Activated CD4-positive, alpha-beta T cell treated with anti-CD3 and anti-CD28 coated beads for 36 hours (primary cell): ENCODE measurements at regions not wholly inside any gene's neighbourhood (a gene's known extent, or its start where the extent isn't known, plus 50 kb on each side); places are given as distances from the start of the nearest gene placed in this dataset.

ENCODE experiments used
- ATAC-seq: fragments of 200-7000 bp; cut with Tn5 transposase; one replicate; pipeline ENCODE4 v1.10.0; 2021; ENCODE audit warnings: mild to moderate bottlenecking, moderate library complexity
- CTCF ChIA-PET: fragments of 350-600 bp; sonication (Branson Sonifier 250); formaldehyde crosslinking; loops from one replicate; lab custom pipeline; 2021; ENCODE audit warnings: antibody characterized with exemption; lab: Charles Lee
- POLR2A ChIA-PET: fragments of 350-600 bp; sonication (Branson Sonifier 250); formaldehyde crosslinking; loops from one replicate; lab custom pipeline; 2021; ENCODE audit warnings: antibody characterized with exemption, inconsistent platforms; lab: Charles Lee
- DNase-seq: peaks from one replicate; pipeline ENCODE4 v3.0.0-alpha.2; 2020
- H3K27ac Mint-ChIP-seq: one replicate; pipeline ENCODE4 v1.8.0; 2021; ENCODE audit warnings: mixed read lengths
- H3K27me3 Mint-ChIP-seq: one replicate; pipeline ENCODE4 v1.8.0; 2021; ENCODE audit warnings: mixed read lengths
- H3K36me3 Mint-ChIP-seq: one replicate; pipeline ENCODE4 v1.8.0; 2021; ENCODE audit warnings: low read depth, mixed read lengths
- H3K4me1 Mint-ChIP-seq: one replicate; pipeline ENCODE4 v1.8.0; 2021; ENCODE audit warnings: mixed read lengths
- H3K4me3 Mint-ChIP-seq: one replicate; pipeline ENCODE4 v1.8.0; 2021; ENCODE audit warnings: mild to moderate bottlenecking, moderate library complexity, mixed read lengths
- H3K9me3 Mint-ChIP-seq: one replicate; pipeline ENCODE4 v1.8.0; 2021; ENCODE audit warnings: low read depth, mixed read lengths
- intact Hi-C, 2 experiments: fragments of 100-400 bp; cut with DNase I in 1 of 2; cut with micrococcal nuclease in 1 of 2; formaldehyde crosslinking; loops; one replicate each; pipeline versions ENCODE4 v1.14.2 to v1.15.1; 2022 to 2024; cut with DNase I, micrococcal nuclease

DNA sequence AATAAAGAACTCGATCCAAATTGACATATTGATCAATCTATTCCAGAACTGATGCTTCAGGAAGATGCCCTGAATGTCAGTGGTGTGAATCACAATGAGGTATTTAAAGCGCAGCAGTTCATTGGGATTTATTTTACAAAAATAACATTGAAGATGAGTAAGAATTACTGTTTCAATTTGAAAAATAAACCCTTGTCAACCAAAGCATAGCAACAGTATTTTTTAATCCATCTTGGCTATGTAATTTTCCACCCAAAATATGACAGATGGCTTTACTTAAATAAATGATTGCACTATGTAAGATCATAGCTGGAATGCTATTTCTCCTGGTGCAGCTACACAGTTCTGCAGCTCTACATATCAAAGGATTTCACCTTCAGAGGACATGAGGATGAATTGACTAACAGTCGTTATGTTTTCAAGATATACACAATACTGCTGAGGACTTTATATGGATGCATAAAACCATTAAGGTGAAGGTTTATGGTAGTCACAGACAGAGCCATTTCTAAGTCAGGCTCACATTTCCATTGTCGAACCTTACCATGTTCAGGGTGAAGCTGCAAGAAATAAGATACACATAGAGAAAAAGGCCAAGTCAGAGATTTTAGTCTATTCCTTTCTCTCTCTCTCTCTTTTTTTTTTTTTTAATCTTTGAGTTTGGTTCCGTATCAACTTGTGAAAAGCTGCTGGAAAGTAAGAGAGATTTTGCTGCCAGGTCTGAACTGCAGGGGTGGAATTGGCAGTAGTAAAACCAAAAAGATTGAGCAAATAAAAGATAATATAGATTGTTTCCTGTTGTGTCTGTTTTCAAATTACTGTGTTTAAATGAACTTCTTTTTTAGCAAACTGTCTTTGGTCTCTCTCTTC, 398.0 kb upstream of the CDH20 start:
- H3K36me3 Mint-ChIP-seq = no peaks in the 10 kb centered on the region
- no peak overlapping the region for H3K4me3 Mint-ChIP-seq
- H3K27me3 Mint-ChIP-seq = no peaks in the 10 kb centered on the region
- DNase-seq (no peak), ATAC-seq (no peak)
- ChIA-PET CTCF (no interaction called here), POLR2A (no interaction called here)
- H3K27ac Mint-ChIP-seq = no peak overlapping the region
- peaks cover 6% of the 10 kb centered on the region for H3K9me3 Mint-ChIP-seq
- no peaks in the 10 kb centered on the region for H3K4me1 Mint-ChIP-seq
- intact Hi-C loops = no loop called here

DNA sequence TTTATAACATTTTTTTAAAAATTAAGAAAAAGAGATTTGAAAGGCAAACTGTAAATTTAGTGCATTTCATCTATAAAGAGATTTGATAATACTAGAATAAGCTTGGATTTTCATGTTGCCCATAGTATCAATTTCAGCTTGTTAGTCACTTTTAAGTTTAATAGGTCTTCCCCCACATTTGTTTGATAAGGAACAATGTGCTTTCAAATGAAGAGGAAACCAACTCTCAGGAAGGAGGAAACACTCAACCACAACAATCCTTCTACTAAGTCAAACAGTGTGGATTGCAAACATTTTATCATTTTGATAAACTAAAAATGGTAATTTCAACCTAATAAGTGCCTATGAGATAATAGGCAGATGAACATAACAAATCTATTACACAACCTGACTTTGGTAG, 397.1 kb upstream of the CDH20 start:
- ATAC-seq = no peak
- Mint-ChIP-seq H3K9me3 (peaks cover 5% of the 10 kb centered on the region), H3K27ac (no peak overlapping the region), H3K36me3 (no peaks in the 10 kb centered on the region), H3K4me1 (no peaks in the 10 kb centered on the region), H3K27me3 (no peaks in the 10 kb centered on the region), H3K4me3 (no peak overlapping the region)
- intact Hi-C loops = no loop called here
- ChIA-PET POLR2A (no interaction called here), CTCF (no interaction called here)
- no peak for DNase-seq

DNA sequence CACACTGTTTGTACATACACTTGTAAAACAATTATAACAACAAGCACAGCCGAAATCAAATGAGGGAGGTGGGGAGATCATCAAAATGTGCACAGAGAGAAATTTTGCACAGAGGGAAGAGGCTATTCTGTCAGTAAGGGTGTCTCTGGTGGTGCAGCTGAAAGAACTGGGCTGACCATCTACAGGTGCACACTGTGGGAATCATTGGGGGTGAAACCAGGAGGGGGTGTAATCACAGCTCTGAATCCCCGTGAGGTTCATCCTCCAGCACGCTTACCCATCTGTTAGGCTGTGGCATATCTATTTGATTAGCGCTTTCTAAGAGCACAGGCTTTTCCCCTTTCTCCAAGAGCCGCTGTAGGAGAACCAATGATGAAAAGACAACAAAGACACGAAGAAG, 389.9 kb upstream of the CDH20 start:
- no peak for ATAC-seq

DNA sequence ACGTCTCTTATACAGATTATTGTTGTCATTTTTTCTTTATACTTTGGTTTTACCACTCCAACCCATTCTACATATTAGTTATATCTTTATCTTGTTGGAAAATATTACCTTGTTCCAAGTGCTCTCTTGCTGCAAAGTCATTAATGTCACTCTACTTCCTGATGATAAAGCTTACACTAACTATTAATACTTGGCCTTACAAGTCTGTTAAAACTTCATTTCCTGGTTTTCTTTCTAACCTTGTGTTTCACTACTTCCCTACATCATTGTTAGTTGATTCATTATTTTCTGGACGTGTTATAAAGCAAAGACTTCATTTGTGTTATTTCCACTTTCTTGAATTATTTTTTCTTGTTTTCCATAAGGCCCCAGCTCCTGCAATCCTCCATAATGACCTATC, 382.6 kb upstream of the CDH20 start:
- H3K4me1 Mint-ChIP-seq = no peaks in the 10 kb centered on the region
- DNase-seq (no peak), ATAC-seq (no peak)
- ChIA-PET CTCF (no interaction called here), POLR2A (no interaction called here)
- H3K4me3 Mint-ChIP-seq = no peak overlapping the region
- intact Hi-C loops = no loop called here
- H3K36me3 Mint-ChIP-seq = no peaks in the 10 kb centered on the region
- no peak overlapping the region for H3K27ac Mint-ChIP-seq
- H3K9me3 Mint-ChIP-seq = no peaks in the 10 kb centered on the region
- no peaks in the 10 kb centered on the region for H3K27me3 Mint-ChIP-seq

More for the DNA sequence above, 389.9 kb upstream of the CDH20 start:
- no peak for DNase-seq
- Mint-ChIP-seq H3K4me1 (no peaks in the 10 kb centered on the region), H3K9me3 (peaks cover 2% of the 10 kb centered on the region), H3K36me3 (no peaks in the 10 kb centered on the region), H3K27me3 (no peaks in the 10 kb centered on the region), H3K27ac (no peak overlapping the region), H3K4me3 (no peak overlapping the region)
- ChIA-PET POLR2A (no interaction called here), CTCF (no interaction called here)
- intact Hi-C loops = no loop called here

DNA sequence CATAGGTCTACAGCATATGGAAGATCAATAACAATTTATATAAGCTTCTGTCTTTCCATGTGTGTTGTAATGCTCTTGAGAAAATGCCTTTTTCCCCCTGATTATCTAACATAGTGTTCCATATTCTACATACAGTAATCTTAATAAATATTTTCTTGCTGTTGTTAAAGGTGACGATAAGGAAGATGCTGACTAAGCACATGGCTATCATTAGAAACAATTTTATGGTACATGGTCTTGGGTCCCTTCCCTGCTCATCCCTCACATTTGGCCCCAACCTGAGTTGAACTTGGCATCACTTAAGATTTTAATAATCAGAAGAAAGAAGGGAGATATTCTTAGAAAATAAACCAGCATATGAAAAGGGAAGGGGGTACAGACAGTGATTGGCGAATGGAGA, 382.1 kb upstream of the CDH20 start:
- CTCF ChIA-PET = no interaction called here
- Mint-ChIP-seq H3K27me3 (no peaks in the 10 kb centered on the region), H3K4me3 (no peak overlapping the region), H3K27ac (no peak overlapping the region), H3K36me3 (no peaks in the 10 kb centered on the region), H3K4me1 (no peaks in the 10 kb centered on the region), H3K9me3 (no peaks in the 10 kb centered on the region)
- DNase-seq (no peak), ATAC-seq (no peak)
- intact Hi-C loops = no loop called here
- POLR2A ChIA-PET = no interaction called here

DNA sequence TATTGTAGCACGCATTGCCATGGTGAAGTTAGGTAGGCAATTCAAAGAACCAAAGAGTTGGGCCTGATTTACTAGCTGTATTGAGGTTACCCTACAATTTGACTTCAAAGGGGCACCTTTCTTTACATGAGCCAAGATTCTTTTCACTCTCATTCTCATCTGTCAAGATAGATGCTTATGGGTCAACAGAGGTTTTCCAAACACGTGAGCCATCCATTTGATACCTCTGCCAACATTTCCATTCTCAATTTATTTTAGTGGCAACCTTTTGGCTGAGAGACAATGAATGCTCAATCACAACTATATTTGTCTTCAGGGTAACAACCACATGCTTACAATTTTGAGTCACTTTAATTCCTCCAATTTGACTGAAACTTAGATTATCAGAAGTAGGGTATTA, 370.6 kb upstream of the CDH20 start:
- no peaks in the 10 kb centered on the region for H3K4me1 Mint-ChIP-seq
- no peaks in the 10 kb centered on the region for H3K36me3 Mint-ChIP-seq
- ChIA-PET CTCF (interaction anchor here (1.2 kb wide), 1 partner anchor 250 kb away, joined by 3 read pairs; no protein-coding TSS in a partner anchor), POLR2A (no interaction called here)
- intact Hi-C loops = no loop called here
- DNase-seq (no peak), ATAC-seq (no peak)
- no peak overlapping the region for H3K27ac Mint-ChIP-seq
- peaks cover 5% of the 10 kb centered on the region for H3K9me3 Mint-ChIP-seq
- H3K27me3 Mint-ChIP-seq = no peaks in the 10 kb centered on the region
- H3K4me3 Mint-ChIP-seq = no peak overlapping the region

DNA sequence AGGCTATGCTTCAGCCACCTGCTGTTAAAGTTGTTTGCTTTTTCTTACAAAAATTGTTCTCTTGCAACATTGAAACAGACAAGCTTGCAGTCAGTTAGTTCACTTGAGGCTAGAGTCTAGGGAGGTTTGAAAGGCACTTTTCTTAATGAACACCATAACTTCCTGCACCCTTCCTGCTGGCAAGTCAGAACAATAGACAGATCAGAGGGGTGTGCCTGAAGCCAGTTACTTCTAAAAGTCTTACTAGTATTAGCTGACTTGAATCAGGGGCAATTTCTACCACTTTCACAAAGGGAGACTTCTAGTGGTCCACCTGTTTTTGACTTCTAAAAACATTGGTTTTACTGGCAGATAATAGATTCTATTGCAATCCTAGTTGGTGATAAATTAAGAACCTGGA, 367.4 kb upstream of the CDH20 start:
- no peaks in the 10 kb centered on the region for H3K4me1 Mint-ChIP-seq
- ATAC-seq (no peak), DNase-seq (no peak)
- H3K27ac Mint-ChIP-seq = no peak overlapping the region
- H3K36me3 Mint-ChIP-seq = no peaks in the 10 kb centered on the region
- H3K4me3 Mint-ChIP-seq = no peak overlapping the region
- POLR2A ChIA-PET = no interaction called here
- H3K27me3 Mint-ChIP-seq = no peaks in the 10 kb centered on the region
- peaks cover 3% of the 10 kb centered on the region for H3K9me3 Mint-ChIP-seq
- intact Hi-C loops = no loop called here
- CTCF ChIA-PET = no interaction called here

DNA sequence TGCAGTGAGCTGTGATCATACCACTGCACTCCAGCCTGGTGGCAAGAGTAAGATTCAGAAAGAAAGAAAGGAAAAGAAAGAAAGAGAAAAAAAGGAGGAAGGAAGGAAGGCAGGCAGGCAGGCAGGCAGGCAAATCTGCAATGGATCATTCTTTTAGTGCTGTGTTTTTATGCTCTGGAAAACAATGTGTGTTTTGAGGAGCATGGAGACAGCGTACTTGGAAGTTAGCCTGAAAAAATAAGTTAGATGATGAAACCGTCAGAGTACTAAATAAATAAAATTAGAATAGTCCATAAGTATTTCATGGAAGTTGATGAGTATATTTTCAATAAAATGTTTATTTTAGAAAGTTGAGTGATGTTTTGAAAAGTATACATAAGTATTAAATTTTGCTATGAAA, 366.4 kb upstream of the CDH20 start:
- ATAC-seq (no peak), DNase-seq (no peak)
- Mint-ChIP-seq H3K4me3 (no peak overlapping the region), H3K9me3 (peaks cover 3% of the 10 kb centered on the region), H3K27me3 (no peaks in the 10 kb centered on the region), H3K36me3 (no peaks in the 10 kb centered on the region), H3K4me1 (no peaks in the 10 kb centered on the region), H3K27ac (no peak overlapping the region)
- ChIA-PET POLR2A (no interaction called here), CTCF (no interaction called here)
- intact Hi-C loops = no loop called here

DNA sequence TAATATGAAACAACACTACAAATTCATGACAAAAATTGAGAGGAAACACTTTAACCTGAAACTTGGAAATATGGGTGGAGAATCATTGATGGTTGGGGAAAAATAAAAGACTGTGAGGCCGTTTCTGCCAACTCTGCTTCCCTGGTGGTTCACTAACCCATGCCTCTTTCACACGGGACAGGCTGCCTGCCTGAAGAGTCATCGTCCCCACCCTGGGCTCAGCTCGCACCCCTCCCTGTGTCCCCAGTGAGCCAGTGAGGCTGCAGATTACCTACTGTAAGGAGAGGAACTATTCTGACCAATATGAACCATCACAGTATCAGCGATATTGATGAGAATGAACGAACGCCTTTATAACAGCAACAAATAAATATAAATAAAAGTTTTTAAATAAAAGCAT, 357.8 kb upstream of the CDH20 start:
- intact Hi-C loops = loop anchor here in 1 of 2 experiments (10.0 kb wide), 1 partner anchor 59 kb away; no protein-coding TSS in a partner anchor
- DNase-seq = no peak
- H3K36me3 Mint-ChIP-seq = no peaks in the 10 kb centered on the region
- no peaks in the 10 kb centered on the region for H3K9me3 Mint-ChIP-seq
- ChIA-PET POLR2A (no interaction called here), CTCF (no interaction called here)
- H3K4me3 Mint-ChIP-seq = no peak overlapping the region
- H3K4me1 Mint-ChIP-seq = no peaks in the 10 kb centered on the region
- no peak for ATAC-seq
- H3K27ac Mint-ChIP-seq = no peak overlapping the region
- no peaks in the 10 kb centered on the region for H3K27me3 Mint-ChIP-seq

DNA sequence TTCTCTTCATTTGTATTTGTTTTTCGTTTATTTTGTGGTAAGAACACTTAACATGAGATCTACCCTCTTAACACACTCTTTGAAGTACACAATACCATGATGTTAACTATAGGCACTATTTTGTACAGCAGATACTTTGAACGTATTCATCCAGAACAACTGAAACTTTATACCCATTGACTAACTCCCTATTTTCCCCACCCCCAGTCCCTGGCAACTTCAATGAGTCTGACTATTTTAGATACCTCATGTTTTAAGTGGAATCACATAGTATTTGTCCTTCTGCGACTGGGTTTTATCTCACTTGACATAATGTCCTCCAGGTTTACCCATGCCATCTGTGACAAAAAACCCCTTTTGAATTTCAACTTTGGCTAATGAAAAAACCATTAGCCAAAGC, 356.3 kb upstream of the CDH20 start:
- Mint-ChIP-seq H3K4me3 (no peak overlapping the region), H3K9me3 (no peaks in the 10 kb centered on the region), H3K36me3 (no peaks in the 10 kb centered on the region), H3K4me1 (no peaks in the 10 kb centered on the region), H3K27ac (no peak overlapping the region), H3K27me3 (no peaks in the 10 kb centered on the region)
- DNase-seq (no peak), ATAC-seq (no peak)
- POLR2A ChIA-PET = no interaction called here
- intact Hi-C loops = loop anchor here in 1 of 2 experiments (10.0 kb wide), 1 partner anchor 58 kb away; no protein-coding TSS in a partner anchor
- CTCF ChIA-PET = no interaction called here

DNA sequence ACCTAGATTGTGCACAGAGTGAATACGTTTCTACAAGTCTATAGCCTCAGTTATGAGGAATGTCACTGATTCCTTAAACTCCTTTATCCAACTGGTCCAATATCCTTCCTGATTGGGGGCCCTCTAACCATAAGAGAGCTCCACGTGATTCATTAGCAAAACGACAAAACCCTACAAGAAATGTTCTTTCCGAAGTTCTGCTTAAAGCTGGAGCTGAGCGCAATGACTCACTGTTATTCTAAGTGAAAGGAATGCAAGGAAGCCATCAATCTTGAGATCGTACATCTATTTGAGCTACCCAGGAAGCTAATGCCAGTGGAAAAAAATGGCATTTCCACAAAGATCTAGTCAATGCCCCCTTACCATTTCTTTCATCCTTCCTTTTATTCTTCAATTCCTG, 354.9 kb upstream of the CDH20 start:
- DNase-seq = no peak
- intact Hi-C loops = loop anchor here in 1 of 2 experiments (10.0 kb wide), 1 partner anchor 56 kb away; no protein-coding TSS in a partner anchor
- H3K27me3 Mint-ChIP-seq = no peaks in the 10 kb centered on the region
- ChIA-PET CTCF (no interaction called here), POLR2A (no interaction called here)
- no peak overlapping the region for H3K4me3 Mint-ChIP-seq
- H3K9me3 Mint-ChIP-seq = no peaks in the 10 kb centered on the region
- no peaks in the 10 kb centered on the region for H3K4me1 Mint-ChIP-seq
- ATAC-seq = no peak
- H3K27ac Mint-ChIP-seq = no peak overlapping the region
- no peaks in the 10 kb centered on the region for H3K36me3 Mint-ChIP-seq

DNA sequence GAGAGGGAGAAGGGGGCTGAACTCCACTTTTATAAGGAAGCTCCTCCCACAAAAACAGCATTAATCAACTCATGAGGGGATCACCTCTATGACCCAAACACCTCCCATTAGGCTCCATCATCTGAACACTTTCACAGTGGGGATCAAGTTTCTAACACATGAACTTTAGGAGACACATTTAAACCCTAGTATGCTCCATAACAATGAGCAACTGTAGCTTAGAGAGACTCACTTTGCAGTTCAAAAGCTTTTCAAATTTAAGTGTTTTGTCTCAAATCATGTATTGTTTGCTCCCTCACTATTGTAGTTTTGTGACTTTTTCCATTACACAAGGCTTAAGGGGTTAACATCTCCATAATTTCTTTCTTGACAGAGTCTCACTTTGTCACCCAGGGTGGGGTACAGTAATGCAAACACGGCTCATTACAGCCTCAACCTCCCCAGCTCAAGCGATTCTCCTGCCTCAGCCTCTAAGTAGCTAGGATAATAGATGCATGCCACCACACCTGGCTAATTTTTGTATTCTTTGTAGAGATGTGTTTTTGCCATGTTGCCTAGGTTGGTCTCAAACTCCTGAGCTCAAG, 352.7 kb upstream of the CDH20 start:
- H3K27ac Mint-ChIP-seq = no peak overlapping the region
- POLR2A ChIA-PET = no interaction called here
- H3K4me3 Mint-ChIP-seq = no peak overlapping the region
- no peaks in the 10 kb centered on the region for H3K27me3 Mint-ChIP-seq
- CTCF ChIA-PET = interaction anchor here (0.8 kb wide), 1 partner anchor 154 kb away, joined by 3 read pairs; no protein-coding TSS in a partner anchor
- DNase-seq (no peak), ATAC-seq (no peak)
- intact Hi-C loops = no loop called here
- H3K36me3 Mint-ChIP-seq = no peaks in the 10 kb centered on the region
- H3K9me3 Mint-ChIP-seq = no peaks in the 10 kb centered on the region
- no peaks in the 10 kb centered on the region for H3K4me1 Mint-ChIP-seq
